HG02973 (cell line): ENCODE measurements at regions not wholly inside any gene's neighbourhood (a gene's known extent, or its start where the extent isn't known, plus 50 kb on each side); places are given as distances from the start of the nearest gene placed in this dataset.

Experiments used
- ATAC-seq: cut with Tn5 transposase; IDR thresholded peaks from one replicate; pipeline ENCODE4 v1.9.1; 2021; ENCODE audit warnings: moderate library complexity; ENCODE audit not compliant: unreplicated experiment

DNA sequence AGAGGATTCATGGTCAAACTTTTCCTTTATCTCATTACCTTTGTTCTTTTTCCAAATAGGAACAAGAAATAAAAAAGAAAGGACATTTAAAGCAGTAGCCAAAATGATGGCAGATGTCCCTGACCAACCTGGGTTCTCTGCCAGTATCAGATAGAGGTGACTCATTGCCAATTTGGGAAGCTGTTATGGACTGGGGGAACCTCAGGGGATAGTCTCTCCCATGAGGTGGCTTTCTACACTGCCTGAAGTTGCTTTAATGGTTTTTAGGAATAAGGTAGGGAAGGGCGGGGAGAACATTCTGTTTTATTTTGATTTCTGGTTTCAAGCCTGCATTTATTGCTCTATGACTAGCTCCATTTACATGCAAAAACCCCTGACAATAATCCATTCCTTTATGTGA, 457.9 kb upstream of the TPK1 start:
- no peak for ATAC-seq

DNA sequence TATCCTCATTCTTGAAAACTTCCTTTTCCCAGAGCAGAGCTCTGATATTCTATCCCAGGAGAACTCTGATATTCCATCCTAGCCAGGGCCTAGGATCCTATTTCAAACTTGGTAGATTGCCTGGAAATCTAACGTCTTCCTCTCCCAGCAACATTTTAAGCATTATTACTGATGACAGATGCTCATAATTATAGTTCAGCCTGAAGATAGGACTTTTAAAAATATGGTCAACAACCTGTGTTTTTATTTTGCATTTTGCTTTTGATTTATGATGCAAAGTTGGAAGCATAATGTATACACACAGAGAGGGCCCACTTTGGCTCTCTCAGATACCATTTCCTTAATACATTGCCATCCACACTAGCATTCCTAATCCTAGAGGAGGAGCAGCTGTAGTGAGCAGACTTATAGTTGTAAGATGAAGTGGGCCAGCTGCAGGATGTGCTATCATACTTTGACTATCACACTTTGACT, 457.4 kb upstream of the TPK1 start:
- ATAC-seq: no peak

DNA sequence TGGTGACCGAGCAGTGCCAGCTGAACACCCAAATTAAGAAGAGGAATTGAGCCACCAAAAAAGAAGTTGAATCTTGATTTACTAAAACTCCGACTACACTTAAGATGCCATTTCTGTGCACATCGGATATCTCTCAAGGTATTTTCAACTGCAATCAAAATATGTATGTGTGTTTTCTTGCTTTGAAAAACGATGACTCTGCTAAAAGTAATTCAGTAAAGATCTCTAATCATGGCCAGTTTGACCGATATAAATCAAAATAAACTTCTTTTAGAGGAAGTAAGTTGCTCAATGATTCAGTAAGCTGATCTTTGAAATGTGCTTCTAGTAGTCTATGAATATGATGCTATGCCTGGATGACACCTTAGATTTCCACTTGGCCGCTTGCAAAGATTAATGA, 453.5 kb upstream of the TPK1 start:
- ATAC-seq: no peak

DNA sequence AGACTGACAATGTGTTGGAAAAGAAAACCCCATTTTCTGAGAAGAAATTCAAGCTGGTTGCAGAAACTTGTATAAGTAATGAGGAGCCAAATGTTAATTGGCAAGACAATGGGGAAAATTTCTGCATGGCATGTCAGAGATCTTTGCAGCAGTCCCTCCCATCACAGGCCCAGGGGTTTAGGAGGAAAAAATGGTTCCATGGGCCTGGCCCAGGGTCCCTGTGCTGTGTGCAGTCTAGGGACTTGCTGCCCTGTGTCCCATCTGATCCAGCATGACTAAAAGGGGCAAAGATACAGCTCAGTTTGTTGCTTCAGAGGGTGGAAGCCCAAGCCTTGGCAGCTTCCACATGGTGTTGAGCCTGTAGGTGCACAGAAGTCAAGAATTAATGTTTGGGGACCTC, 440.3 kb upstream of the TPK1 start:
- ATAC-seq: no peak

DNA sequence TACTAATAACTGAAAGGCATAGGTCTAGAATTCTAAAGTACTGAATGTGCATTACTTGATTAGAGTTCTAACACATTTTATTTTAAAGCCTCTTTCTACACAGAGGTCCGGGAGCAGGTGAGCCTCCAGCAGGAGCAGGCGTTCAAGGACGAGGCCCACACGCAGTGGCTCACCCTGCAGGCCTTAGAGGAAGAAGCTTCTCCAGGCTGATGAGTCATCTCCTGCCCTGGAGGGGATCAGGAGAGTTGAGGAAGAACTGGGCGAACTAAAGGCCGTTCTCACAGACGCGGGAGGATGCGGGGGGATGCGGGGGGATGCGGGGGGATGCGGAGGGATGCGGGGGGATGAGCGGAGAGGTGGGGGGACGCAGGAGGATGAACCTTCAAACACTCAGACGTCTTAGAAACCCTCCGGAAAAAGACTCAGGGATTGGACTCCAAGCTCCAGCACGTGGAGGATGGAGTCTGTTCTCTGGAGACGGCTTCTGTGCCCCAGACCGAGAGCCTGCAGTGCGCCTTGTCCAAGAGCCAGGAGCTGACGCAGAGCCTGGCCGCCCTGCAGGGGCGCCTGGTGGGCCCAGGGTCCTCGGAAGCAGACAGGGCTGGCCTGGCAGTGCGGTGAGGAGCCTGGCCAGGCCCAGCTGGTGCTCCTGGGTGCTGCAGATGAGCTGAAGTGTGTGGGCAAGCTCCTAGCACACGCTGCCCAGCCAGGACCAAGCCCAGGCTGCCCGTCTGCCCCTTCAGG, 433.7 kb upstream of the TPK1 start:
- no peak for ATAC-seq

DNA sequence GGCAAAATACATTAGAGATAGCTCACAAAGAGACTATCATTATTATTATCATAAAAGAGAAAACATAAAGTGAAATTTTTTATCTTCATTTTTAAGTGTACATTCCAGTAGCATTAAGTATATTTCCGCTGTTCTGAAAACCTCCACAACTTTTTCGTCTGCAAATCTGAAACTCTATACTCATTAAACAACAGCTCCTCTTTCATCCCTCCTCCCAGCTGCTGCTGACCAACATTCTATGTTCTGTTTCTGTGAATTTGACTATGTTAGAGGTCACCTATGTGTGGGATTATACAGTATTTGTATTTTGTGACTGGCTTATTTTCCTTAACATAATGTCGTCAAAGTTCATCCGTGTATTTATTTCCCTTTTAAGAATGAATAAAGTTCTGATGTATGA, 429.3 kb upstream of the TPK1 start:
- ATAC-seq: no peak

DNA sequence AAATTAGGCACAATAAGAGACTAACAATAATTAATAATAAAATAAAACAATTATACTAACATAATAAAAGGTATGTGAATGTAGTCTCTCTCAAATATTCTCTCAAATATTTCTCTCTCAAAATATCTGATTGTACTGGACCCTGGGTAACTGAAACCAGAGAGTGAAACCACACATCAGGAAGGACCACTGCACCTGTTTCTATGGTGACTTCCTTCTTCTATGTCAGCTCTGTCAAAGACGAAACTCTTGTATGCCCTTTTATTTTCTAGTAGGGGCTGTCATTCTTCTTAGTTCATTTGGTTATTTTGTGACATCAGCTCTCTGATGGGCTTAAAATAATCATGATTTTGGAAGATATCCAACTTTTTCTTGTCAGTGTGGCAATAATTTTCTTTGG, 428.0 kb upstream of the TPK1 start:
- no peak for ATAC-seq

DNA sequence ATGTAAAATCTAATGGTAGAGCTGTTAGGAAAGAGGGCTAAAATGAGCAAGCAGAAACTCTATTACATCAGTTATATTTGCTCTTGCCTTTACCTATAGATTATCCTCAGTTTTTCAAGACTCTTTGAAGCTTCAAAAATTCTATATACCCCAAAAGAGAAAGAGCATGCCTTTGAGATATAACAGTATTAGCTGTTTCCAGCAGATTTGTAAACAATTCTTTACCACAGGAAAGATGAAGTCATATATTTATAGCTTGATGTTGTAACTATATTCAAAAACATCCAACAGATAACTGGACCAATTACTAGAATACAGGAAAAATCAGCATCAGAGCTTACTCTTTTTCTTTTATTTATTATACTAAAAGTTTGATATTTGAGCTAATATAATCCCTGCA, 416.2 kb upstream of the TPK1 start:
- no peak for ATAC-seq

DNA sequence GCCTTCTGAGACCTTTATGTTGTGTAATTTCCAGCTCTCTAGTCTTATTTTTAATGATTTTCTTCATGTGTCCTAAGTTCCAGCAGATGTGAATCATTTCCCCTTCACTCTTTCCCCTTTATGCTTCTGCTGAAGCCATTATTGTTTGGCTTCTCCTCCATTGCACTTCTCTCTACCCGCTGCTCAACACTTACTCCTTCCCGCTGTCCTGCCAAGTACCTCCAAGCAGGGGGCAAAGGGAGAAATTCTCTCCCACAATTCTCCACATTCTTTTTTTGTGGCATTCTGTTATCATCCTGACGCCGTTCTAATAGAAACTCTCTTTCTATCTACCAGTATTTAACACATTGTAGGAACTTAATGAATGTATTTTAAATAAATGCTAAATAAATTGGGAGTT, 388.9 kb upstream of the TPK1 start:
- ATAC-seq: no peak

DNA sequence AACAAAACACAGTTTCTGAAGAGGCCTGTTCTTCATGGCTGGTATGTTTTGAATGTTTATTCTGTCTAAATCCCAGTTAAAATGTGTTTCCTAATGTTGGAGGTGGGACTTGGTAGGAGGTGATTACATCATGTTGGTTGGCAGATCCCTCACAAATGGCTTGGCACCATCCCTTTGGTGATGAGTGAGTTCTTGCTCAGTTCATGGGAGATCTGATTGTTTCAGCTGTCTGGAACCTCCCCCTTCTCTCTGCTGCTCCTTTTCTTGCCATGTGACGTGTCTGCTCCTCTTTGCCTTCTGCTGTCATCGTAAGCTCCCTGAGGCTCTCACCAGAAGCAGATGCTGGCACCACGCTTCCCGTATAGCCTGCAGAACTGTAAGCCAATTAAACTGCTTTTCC, 383.6 kb upstream of the TPK1 start:
- ATAC-seq: no peak

DNA sequence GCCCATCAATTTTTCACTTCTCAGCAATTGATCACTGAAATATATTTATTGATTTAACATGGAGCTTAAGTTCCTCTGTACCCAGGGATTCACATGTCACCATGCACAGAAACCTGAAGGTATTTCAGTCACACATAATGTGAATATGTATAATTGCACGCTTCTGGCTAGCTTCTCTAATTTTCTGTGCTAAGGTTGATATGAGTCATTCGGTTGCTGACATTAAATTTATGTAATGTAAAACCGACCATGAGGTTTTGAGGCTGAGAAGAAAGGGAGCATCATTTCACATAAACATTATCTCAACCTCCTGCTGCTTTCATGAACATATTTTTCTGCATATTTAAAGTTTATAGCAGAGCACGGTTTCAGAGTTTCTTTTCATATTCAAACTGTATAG, 381.0 kb upstream of the TPK1 start:
- no peak for ATAC-seq

DNA sequence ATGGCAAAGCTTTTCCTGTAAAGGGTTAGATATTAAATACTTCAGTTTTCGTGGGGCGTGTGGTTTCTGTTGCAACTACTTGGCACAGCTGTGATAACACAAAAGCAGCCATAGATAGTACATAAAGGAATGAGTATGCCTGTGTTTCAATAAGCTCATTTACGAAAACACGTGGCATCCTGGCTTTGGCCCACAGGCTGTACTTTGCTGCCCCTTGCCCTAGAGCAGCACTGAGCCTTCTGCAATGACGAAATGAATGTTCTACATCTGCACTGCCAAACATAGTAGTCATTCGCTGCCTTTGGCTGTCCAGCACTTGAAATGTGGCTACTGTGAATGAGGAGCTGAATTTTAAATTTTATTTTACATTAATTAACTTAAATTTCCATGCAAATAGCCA, 376.2 kb upstream of the TPK1 start:
- no peak for ATAC-seq

DNA sequence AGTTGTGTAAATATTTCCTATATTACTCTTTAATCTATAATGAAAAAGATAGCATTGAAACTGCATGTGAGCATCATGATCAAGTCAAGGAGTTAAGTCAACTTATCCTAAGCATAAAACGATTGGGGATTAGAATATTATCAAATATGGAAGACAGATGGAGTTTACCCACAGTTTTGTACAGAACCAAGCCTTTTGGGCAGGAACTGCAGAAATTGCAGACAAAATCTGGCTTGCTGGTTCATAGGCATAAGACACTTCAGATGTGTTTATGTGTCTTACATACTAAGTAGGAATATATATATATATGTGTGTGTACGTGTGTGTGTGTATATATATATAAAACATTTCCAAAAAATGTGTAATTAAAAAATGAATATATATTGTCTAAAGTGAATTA, 375.4 kb upstream of the TPK1 start:
- ATAC-seq: no peak

DNA sequence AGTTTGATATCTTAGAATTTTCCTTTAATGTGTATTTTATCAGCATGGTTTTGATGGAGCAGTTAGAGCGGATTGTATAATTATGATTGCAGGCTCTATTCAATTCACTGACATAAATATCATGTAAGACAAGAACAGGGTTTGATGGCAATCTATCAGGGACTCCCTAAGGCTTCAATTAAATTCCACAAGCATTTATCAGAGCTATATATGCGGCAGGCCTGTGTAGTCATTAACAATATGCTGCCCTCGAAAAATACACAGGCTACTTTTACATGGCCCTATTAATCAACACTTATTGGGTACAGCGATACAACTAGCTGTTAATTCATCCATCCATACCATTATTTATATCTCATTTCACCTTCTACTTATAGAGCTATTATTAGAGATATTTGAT, 358.1 kb upstream of the TPK1 start:
- no peak for ATAC-seq

DNA sequence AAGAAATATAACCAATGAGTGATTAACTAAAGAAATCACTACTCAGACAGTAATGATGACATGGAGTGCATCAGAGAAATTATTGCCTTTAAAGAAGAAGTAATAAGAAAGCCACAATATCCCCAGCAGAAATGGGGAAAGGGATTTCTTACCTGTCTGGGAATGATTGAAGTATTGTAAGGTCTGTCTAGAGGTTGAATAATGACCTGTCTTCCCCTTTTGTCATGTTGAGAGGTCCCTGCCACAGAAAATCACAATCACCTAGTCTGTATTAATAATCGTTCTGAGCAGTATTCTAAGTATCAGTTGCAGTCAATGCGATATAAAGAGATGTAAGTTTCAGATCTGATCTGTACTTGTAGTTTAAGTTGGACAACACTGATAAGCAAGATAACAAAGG, 349.1 kb upstream of the TPK1 start:
- ATAC-seq: no peak

DNA sequence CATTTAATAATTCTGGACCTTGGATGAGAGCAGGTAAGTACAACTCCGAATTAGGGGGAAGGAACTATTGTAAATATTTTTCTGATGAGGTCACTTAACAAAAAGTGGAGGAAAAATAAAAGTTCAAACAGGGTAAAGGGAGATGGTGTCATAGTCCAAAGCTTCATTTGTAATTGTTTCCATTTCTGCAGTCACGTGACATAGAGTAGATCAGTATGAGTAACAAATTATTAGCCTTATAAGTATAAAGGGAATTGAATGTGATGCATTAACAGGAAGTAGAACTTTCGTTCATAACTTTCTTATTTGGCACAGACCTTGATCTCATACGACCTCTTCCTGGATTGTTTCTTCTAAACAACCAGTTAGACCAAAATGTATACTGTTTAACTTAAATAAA, 347.2 kb upstream of the TPK1 start:
- ATAC-seq: no peak

DNA sequence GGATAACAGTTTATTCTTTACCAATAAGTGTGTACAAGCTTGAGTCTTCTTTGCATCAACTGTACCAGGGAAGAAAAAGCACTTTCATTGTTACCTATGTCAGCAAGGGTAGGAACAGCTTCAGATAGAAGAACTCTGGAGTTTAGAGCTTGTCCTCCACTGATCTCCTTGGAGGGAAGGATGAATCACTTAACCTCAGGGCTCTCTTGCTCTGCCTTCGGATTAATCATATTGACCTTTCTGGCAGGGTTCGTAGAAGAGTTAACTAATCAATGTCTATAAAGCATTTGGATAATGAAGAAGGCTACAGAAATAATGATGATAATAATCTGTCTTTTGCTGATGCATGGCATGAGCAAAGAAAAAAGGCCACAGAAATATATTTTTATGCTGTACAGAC, 339.5 kb upstream of the TPK1 start:
- ATAC-seq: no peak

DNA sequence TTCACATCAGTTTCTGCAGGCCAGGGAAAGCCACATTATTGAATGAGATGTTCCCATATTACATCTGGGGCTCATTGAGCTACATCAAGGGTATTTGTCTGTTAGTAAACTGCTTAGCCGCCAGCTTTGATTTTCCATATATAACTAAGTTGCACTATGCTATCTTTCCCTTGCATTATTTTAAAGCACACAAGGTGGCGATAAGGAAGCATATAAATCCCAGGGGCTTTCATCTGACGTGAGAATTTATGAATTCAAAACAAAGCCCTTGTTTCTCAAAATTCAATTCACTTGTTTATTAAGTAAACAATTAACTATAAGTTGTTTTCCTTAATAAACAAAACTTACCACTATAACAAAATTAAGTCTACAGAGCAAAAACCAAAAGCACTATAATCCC, 334.1 kb upstream of the TPK1 start:
- ATAC-seq: no peak

DNA sequence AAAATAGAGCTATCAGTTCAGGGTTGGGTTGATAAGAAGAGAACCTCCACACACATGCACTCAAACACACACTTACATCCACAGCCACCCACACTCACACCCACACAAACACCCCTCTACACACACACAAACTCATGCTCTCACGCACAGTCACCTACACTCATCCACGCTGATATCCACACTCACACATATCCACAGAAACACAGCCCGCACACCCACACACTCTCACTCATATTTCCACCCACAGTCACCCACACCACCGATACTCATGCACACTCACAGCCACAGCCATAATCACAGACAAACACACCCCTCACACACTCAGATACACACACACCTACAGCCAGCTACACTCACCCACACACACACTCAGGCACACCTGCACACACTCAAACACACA, 333.0 kb upstream of the TPK1 start:
- ATAC-seq: no peak

DNA sequence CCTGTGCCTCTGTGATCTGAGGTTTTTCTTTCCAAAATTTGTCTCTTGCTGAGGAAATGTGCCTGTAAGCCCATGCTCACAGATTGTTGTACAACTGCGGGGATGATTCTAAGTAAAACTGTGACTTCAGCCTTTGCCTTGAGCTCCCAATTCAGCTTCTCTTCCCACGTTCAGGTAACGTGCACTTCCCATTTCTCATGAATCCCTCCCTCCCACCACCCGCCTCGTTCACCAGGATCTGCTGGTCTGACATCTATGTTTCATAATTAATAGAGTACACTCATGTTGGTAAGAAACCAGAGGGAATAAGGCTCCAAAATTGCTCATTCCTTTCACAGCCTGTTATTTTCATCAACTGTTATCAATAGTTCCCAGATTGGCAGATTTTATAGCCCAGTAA, 332.6 kb upstream of the TPK1 start:
- ATAC-seq: no peak

DNA sequence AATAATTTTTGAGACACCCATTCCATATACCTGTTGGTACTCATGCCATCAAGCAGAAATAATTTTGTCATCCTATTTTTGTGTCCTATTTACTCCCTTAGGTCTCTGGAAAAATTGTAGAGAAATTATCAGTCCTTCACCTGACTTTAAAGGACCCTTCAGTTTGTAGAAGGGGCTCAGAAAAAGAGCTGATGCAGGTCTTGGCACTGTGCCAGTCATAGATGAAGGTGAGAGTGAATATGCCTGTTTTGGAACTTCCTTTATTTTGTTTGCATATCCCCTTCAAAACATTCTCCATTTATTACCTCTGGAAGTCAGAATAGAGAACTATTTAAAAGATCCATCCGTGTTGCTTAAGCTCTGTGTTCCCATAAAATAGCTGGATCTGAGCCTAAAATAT, 321.0 kb upstream of the TPK1 start:
- no peak for ATAC-seq

DNA sequence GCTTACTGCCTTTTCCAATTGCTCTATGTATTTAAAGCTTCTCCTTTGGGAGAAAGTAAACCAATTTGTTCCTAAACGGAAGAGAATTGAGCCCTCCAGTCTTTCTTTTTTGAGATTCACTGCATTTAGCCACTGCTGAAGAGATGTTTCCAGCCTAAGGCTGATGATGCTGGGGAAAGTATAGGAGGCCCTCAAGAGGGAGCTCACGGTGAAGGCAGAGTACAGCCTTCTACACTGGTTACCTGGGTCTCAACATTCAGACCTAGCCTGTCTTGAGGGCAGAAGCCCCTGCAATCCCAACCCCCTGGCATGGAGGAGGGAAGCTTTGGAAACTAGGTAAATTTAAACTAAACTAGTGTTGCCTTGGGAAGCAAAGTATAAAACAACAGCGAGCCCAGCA, 316.7 kb upstream of the TPK1 start:
- no peak for ATAC-seq

DNA sequence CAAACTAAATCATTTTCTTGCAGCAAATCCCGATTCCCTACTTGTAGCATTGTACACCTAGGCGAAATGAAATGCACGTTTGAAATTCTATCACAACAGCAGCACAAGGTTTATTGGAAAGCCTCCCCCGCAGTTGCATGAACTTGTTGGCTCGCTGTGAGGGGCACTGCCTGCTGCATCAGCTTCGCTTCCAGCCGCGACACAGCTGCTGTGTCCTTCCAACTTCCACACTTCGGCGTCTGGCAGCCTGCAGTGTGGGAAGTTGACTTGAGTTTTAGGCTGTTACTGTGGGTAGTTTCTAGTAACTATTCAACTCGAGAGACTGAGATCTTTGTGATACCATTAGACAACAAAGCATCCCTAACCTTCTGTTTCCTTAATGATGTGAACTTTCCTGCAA, 315.8 kb upstream of the TPK1 start:
- ATAC-seq: no peak
